ENCODE measurements at regions not wholly inside any gene's neighbourhood (a gene's known extent, or its start where the extent isn't known, plus 50 kb on each side); places are given as distances from the start of the nearest gene placed in this dataset.

DNA sequence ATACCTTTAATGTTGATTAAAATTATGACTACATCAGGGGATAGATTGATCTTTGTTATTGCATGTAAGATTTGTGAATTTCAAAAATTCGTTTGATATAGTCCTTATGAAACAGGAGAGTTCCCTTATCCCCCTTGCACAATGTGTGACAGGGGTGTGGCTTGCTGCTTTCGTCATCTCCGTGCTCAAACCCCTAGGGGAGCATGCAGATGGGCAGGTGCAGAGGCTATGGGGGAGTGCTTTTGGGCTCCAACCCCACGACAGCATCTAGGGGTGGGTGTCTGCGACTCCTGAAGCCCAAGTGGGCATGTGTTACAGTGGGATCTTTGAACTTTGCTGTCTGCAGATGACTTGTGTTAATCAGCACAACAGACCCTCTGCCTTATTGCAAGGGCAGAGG, 360.1 kb upstream of the GOLIM4 start:
- dilution Hi-C loops (cut with MboI; ENCODE audit: extremely low pct_ligation_motif_present, low sequenced_read_pairs): no loop called here
- H3K27me3 ChIP-seq (ENCODE audit: control insufficient read depth, extremely low read depth, insufficient read depth, low read length): no peaks in the 10 kb centered on the region
- no peak overlapping the region for H3K9ac ChIP-seq (ENCODE audit: control insufficient read depth, extremely low read depth, insufficient read depth, low read length)
- no peaks in the 10 kb centered on the region for H3K9me1 ChIP-seq (ENCODE audit: control insufficient read depth, extremely low read depth, insufficient read depth, low read length)
- no peaks in the 10 kb centered on the region for H3K79me2 ChIP-seq (ENCODE audit: control insufficient read depth, insufficient read depth, low read length)
- no peaks in the 10 kb centered on the region for H4K20me1 ChIP-seq (ENCODE audit: control insufficient read depth, extremely low read depth, insufficient read depth, low read length)
- no peaks in the 10 kb centered on the region for H3K36me3 ChIP-seq (ENCODE audit: control insufficient read depth in 2 of 2, extremely low read depth in 1 of 2, insufficient read depth in 2 of 2, low read length in 2 of 2)
- no peak for FAIRE-seq
- no peaks in the 10 kb centered on the region for H3K4me1 ChIP-seq (ENCODE audit: control insufficient read depth, extremely low read depth, insufficient read depth, low read length)
- H3K4me3 ChIP-seq (ENCODE audit: control insufficient read depth in 2 of 3, extremely low read depth in 1 of 3, insufficient read depth in 2 of 3, low read depth in 1 of 3, low read length in 3 of 3): no peak overlapping the region
- no peak overlapping the region for H2AFZ ChIP-seq (ENCODE audit: control insufficient read depth, low read length)
- H3K9me3 ChIP-seq (ENCODE audit: control insufficient read depth, low read depth, low read length): no peaks in the 10 kb centered on the region
- no peak for DNase-seq (ENCODE audit: low read depth, low spot score)
- H3K4me2 ChIP-seq (ENCODE audit: control insufficient read depth, extremely low read depth, insufficient read depth, low read depth, low read length): no peak overlapping the region
- TF ChIP-seq CTCF (optimal IDR thresholded peaks at IDR 0.05 in 1 of 3, IDR thresholded peaks at IDR 0.05 in 1 of 3, conservative IDR thresholded peaks at IDR 0.05 in 1 of 3; ENCODE audit: extremely low read depth in 1 of 3, insufficient read depth in 2 of 3, low read length in 3 of 3) (no peak), EZH2 (IDR thresholded peaks at IDR 0.05; ENCODE audit: low read length) (no peak)
- H3K27ac ChIP-seq (ENCODE audit: control insufficient read depth, insufficient read depth, low read length): no peak overlapping the region

- no peaks in the 10 kb centered on the region for H3K9me3 ChIP-seq (ENCODE audit: control insufficient read depth, low read depth, low read length)
- H3K27ac ChIP-seq (ENCODE audit: control insufficient read depth, insufficient read depth, low read length): no peak overlapping the region
- H3K9ac ChIP-seq (ENCODE audit: control insufficient read depth, extremely low read depth, insufficient read depth, low read length): no peak overlapping the region
- no peaks in the 10 kb centered on the region for H3K79me2 ChIP-seq (ENCODE audit: control insufficient read depth, insufficient read depth, low read length)
- H3K36me3 ChIP-seq (ENCODE audit: control insufficient read depth in 2 of 2, extremely low read depth in 1 of 2, insufficient read depth in 2 of 2, low read length in 2 of 2): no peaks in the 10 kb centered on the region
- TF ChIP-seq CTCF (optimal IDR thresholded peaks at IDR 0.05 in 1 of 3, IDR thresholded peaks at IDR 0.05 in 1 of 3, conservative IDR thresholded peaks at IDR 0.05 in 1 of 3; ENCODE audit: extremely low read depth in 1 of 3, insufficient read depth in 2 of 3, low read length in 3 of 3) (no peak), EZH2 (IDR thresholded peaks at IDR 0.05; ENCODE audit: low read length) (no peak)
- dilution Hi-C loops (cut with MboI; ENCODE audit: extremely low pct_ligation_motif_present, low sequenced_read_pairs): no loop called here
- no peaks in the 10 kb centered on the region for H3K4me1 ChIP-seq (ENCODE audit: control insufficient read depth, extremely low read depth, insufficient read depth, low read length)
- H4K20me1 ChIP-seq (ENCODE audit: control insufficient read depth, extremely low read depth, insufficient read depth, low read length): no peaks in the 10 kb centered on the region
- no peak overlapping the region for H2AFZ ChIP-seq (ENCODE audit: control insufficient read depth, low read length)
- H3K9me1 ChIP-seq (ENCODE audit: control insufficient read depth, extremely low read depth, insufficient read depth, low read length): no peaks in the 10 kb centered on the region
- DNase-seq (ENCODE audit: low read depth, low spot score): no peak
- no peak overlapping the region for H3K4me2 ChIP-seq (ENCODE audit: control insufficient read depth, extremely low read depth, insufficient read depth, low read depth, low read length)
- H3K4me3 ChIP-seq (ENCODE audit: control insufficient read depth in 2 of 3, extremely low read depth in 1 of 3, insufficient read depth in 2 of 3, low read depth in 1 of 3, low read length in 3 of 3): no peak overlapping the region
- H3K27me3 ChIP-seq (ENCODE audit: control insufficient read depth, extremely low read depth, insufficient read depth, low read length): no peaks in the 10 kb centered on the region
- FAIRE-seq: no peak
Measured at GRCh38 chr3:168453623-168454022, 357.9 kb upstream of the GOLIM4 start.

Measured in keratinocyte (primary cell).